ENCODE measurements at regions not wholly inside any gene's neighbourhood (a gene's known extent, or its start where the extent isn't known, plus 50 kb on each side); places are given as distances from the start of the nearest gene placed in this dataset.

DNA sequence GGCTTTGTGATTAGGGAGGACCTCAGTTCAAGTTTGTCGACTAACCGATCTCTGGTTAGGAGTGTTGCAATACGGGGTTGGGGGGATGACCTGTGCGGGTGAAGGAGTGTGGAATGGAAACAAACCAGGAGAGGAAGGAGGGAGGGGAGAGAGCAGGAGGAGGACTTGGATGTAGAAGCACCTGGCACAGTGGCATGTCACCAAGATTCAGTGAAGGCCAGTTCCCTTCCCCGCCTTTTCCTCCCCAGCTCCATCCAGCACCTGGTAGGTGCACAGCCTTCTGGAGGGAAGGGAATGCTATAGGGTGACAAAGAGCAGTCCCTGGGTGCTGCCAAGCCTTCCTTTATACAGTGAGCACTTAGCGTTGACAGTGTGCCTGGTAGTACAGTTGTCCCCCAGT, 107.4 kb upstream of the CRHR1 start:
- 64 to 81% (median 73%) methylated on average over 6 of the region's 6 CpGs for WGBS, 3 donors
- Histone ChIP-seq H3K4me1 (ENCODE audit: control insufficient read depth in 3 of 3, insufficient read depth in 2 of 3, low read depth in 1 of 3, low read length in 2 of 3) (no peaks in the 10 kb centered on the region), H3K36me3 (ENCODE audit: control insufficient read depth in 3 of 3, insufficient read depth in 2 of 3, low read depth in 1 of 3, low read length in 3 of 3) (no peaks in the 10 kb centered on the region), H3K9me3 (ENCODE audit: control insufficient read depth in 2 of 2, insufficient read depth in 1 of 2, low read depth in 1 of 2, low read length in 1 of 2) (peaks cover 0 to 4% of the 10 kb centered on the region in 2 donors), H3K27me3 (ENCODE audit: control insufficient read depth in 3 of 3, insufficient read depth in 3 of 3, low read length in 3 of 3) (peaks cover 0 to 8% (median 0%) of the 10 kb centered on the region in 3 donors), H3K27ac (ENCODE audit: low read depth in 1 of 3, low read length in 2 of 3) (no peak overlapping the region), H3K4me3 (ENCODE audit: low read depth in 1 of 3, low read length in 3 of 3) (no peak overlapping the region)
- DNase-seq, result no peak
- no peak for FAIRE-seq

DNA sequence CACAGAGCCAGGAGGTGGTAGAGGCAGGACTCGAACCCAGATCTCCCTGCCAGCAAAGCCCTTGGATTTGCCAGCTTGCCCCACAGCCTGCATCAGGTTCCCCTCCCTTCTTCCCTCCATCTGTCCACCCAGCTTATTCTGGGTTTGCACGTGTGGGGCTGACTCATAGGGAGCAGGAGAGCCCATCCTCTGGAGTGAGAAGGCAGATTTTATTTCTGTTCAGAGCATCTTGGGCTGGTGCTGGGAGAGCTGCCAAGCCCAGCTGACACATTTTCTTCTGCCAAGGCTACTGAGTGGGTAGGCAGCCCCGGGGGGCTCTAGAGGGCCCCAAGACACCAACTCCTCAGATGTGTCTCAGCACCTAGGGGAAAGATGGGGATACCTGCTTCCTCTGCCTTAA, 106.3 kb upstream of the CRHR1 start:
- Histone ChIP-seq H3K27ac (ENCODE audit: low read depth in 1 of 3, low read length in 2 of 3) (no peak overlapping the region), H3K4me1 (ENCODE audit: control insufficient read depth in 3 of 3, insufficient read depth in 2 of 3, low read depth in 1 of 3, low read length in 2 of 3) (no peaks in the 10 kb centered on the region), H3K36me3 (ENCODE audit: control insufficient read depth in 3 of 3, insufficient read depth in 2 of 3, low read depth in 1 of 3, low read length in 3 of 3) (no peaks in the 10 kb centered on the region), H3K4me3 (ENCODE audit: low read depth in 1 of 3, low read length in 3 of 3) (no peak overlapping the region), H3K9me3 (ENCODE audit: control insufficient read depth in 2 of 2, insufficient read depth in 1 of 2, low read depth in 1 of 2, low read length in 1 of 2) (peaks cover 0 to 4% of the 10 kb centered on the region in 2 donors), H3K27me3 (ENCODE audit: control insufficient read depth in 3 of 3, insufficient read depth in 3 of 3, low read length in 3 of 3) (peaks cover 0 to 8% (median 0%) of the 10 kb centered on the region in 3 donors)
- FAIRE-seq (no peak), DNase-seq (no peak)
- 33 to 54% (median 41%) methylated on average over 3 of the region's 3 CpGs for WGBS, 3 donors

- DNase-seq (no peak), FAIRE-seq (no peak)
- H3K36me3 ChIP-seq (ENCODE audit: control insufficient read depth in 3 of 3, insufficient read depth in 2 of 3, low read depth in 1 of 3, low read length in 3 of 3), result no peaks in the 10 kb centered on the region
- peaks cover 0 to 4% of the 10 kb centered on the region in 2 donors for H3K9me3 ChIP-seq (ENCODE audit: control insufficient read depth in 2 of 2, insufficient read depth in 1 of 2, low read depth in 1 of 2, low read length in 1 of 2)
- H3K27ac ChIP-seq (ENCODE audit: low read depth in 1 of 3, low read length in 2 of 3), result no peak overlapping the region
- peaks cover 0 to 8% (median 0%) of the 10 kb centered on the region in 3 donors for H3K27me3 ChIP-seq (ENCODE audit: control insufficient read depth in 3 of 3, insufficient read depth in 3 of 3, low read length in 3 of 3)
- 77 to 82% (median 81%) methylated on average over 4 of the region's 4 CpGs for WGBS, 3 donors
- no peaks in the 10 kb centered on the region for H3K4me1 ChIP-seq (ENCODE audit: control insufficient read depth in 3 of 3, insufficient read depth in 2 of 3, low read depth in 1 of 3, low read length in 2 of 3)
- no peak overlapping the region for H3K4me3 ChIP-seq (ENCODE audit: low read depth in 1 of 3, low read length in 3 of 3)
Observed at GRCh38 chr17:45679426-45679825, 104.7 kb upstream of the CRHR1 start.

GRCh38 chr17:45680360-45680759, 103.8 kb upstream of the CRHR1 start:
- H3K27me3 ChIP-seq (ENCODE audit: control insufficient read depth in 3 of 3, insufficient read depth in 3 of 3, low read length in 3 of 3), result peaks cover 0 to 8% (median 0%) of the 10 kb centered on the region in 3 donors
- WGBS, 3 donors, result 22 to 60% (median 35%) methylated on average over 2 of the region's 2 CpGs
- FAIRE-seq (no peak), DNase-seq (no peak)
- H3K27ac ChIP-seq (ENCODE audit: low read depth in 1 of 3, low read length in 2 of 3), result no peak overlapping the region
- H3K4me1 ChIP-seq (ENCODE audit: control insufficient read depth in 3 of 3, insufficient read depth in 2 of 3, low read depth in 1 of 3, low read length in 2 of 3), result no peaks in the 10 kb centered on the region
- peaks cover 0 to 4% of the 10 kb centered on the region in 2 donors for H3K9me3 ChIP-seq (ENCODE audit: control insufficient read depth in 2 of 2, insufficient read depth in 1 of 2, low read depth in 1 of 2, low read length in 1 of 2)
- H3K36me3 ChIP-seq (ENCODE audit: control insufficient read depth in 3 of 3, insufficient read depth in 2 of 3, low read depth in 1 of 3, low read length in 3 of 3), result no peaks in the 10 kb centered on the region
- H3K4me3 ChIP-seq (ENCODE audit: low read depth in 1 of 3, low read length in 3 of 3), result no peak overlapping the region

GRCh38 chr17:45681706-45682105, 102.4 kb upstream of the CRHR1 start:
- no peak overlapping the region for H3K4me3 ChIP-seq (ENCODE audit: low read depth in 1 of 3, low read length in 3 of 3)
- H3K36me3 ChIP-seq (ENCODE audit: control insufficient read depth in 3 of 3, insufficient read depth in 2 of 3, low read depth in 1 of 3, low read length in 3 of 3), result no peaks in the 10 kb centered on the region
- no peaks in the 10 kb centered on the region for H3K4me1 ChIP-seq (ENCODE audit: control insufficient read depth in 3 of 3, insufficient read depth in 2 of 3, low read depth in 1 of 3, low read length in 2 of 3)
- whole genome bisulfite sequencing, 3 donors, result 68 to 73% (median 71%) methylated on average over 9 of the region's 9 CpGs
- no peak overlapping the region for H3K27ac ChIP-seq (ENCODE audit: low read depth in 1 of 3, low read length in 2 of 3)
- DNase-seq, result no peak
- peaks cover 0 to 4% of the 10 kb centered on the region in 2 donors for H3K9me3 ChIP-seq (ENCODE audit: control insufficient read depth in 2 of 2, insufficient read depth in 1 of 2, low read depth in 1 of 2, low read length in 1 of 2)
- FAIRE-seq, result no peak
- H3K27me3 ChIP-seq (ENCODE audit: control insufficient read depth in 3 of 3, insufficient read depth in 3 of 3, low read length in 3 of 3), result peaks cover 0 to 3% (median 0%) of the 10 kb centered on the region in 3 donors

DNA sequence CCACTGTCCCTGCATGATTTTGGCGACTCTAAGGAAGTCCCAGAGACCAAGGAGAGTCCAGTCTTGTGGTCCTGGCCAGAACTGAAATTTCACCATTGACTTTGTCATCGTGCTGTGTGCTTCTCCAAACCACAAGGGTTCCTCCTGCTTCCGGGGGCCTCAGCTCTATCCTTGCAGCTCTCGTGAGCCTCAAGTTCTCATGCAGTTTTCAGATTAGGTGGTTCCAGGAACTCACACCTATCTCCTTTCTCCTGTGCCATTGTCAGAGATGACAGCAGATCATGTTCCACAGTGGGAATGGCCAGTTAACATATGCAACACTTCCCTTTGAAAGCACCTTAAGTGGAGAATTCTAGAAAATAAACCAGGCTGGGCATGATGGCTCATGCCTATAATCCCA, 97.9 kb upstream of the CRHR1 start:
- WGBS, 3 donors, result 78 to 80% (median 80%) methylated on average over 4 of the region's 4 CpGs
- Histone ChIP-seq H3K4me3 (ENCODE audit: low read depth in 1 of 3, low read length in 3 of 3) (no peak overlapping the region), H3K27me3 (ENCODE audit: control insufficient read depth in 3 of 3, insufficient read depth in 3 of 3, low read length in 3 of 3) (peaks cover 0 to 16% (median 6%) of the 10 kb centered on the region in 3 donors), H3K9me3 (ENCODE audit: control insufficient read depth in 2 of 2, insufficient read depth in 1 of 2, low read depth in 1 of 2, low read length in 1 of 2) (no peaks in the 10 kb centered on the region), H3K36me3 (ENCODE audit: control insufficient read depth in 3 of 3, insufficient read depth in 2 of 3, low read depth in 1 of 3, low read length in 3 of 3) (no peaks in the 10 kb centered on the region), H3K4me1 (ENCODE audit: control insufficient read depth in 3 of 3, insufficient read depth in 2 of 3, low read depth in 1 of 3, low read length in 2 of 3) (no peaks in the 10 kb centered on the region), H3K27ac (ENCODE audit: low read depth in 1 of 3, low read length in 2 of 3) (no peak overlapping the region)
- DNase-seq (no peak), FAIRE-seq (no peak)

DNA sequence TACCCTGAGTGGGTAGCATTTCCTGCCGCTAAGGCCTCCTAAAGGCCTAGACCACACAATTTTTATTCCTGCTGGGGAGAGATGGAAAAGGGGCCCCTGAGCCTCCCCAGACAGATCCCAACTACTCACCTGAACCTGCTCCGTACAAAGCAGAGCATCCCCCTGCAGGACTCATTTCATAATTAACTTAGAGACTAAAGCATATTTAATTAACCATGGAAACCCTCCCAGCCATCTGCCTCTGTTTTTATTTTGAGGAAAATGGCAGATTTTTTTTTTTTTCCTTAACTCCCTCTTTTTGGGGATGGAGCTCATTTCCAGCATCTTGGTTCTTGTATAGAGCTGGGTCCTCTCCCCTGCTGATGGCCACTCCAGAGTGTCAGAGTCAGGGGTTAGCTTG, 96.5 kb upstream of the CRHR1 start:
- no peak for FAIRE-seq
- DNase-seq, result no peak
- H3K36me3 ChIP-seq (ENCODE audit: control insufficient read depth in 3 of 3, insufficient read depth in 2 of 3, low read depth in 1 of 3, low read length in 3 of 3), result no peaks in the 10 kb centered on the region
- H3K9me3 ChIP-seq (ENCODE audit: control insufficient read depth in 2 of 2, insufficient read depth in 1 of 2, low read depth in 1 of 2, low read length in 1 of 2), result no peaks in the 10 kb centered on the region
- H3K27ac ChIP-seq (ENCODE audit: low read depth in 1 of 3, low read length in 2 of 3), result no peak overlapping the region
- 85 to 91% (median 90%) methylated on average over 2 of the region's 2 CpGs for WGBS, 3 donors
- H3K4me1 ChIP-seq (ENCODE audit: control insufficient read depth in 3 of 3, insufficient read depth in 2 of 3, low read depth in 1 of 3, low read length in 2 of 3), result no peaks in the 10 kb centered on the region
- peaks cover 0 to 20% (median 10%) of the 10 kb centered on the region in 3 donors for H3K27me3 ChIP-seq (ENCODE audit: control insufficient read depth in 3 of 3, insufficient read depth in 3 of 3, low read length in 3 of 3)
- no peak overlapping the region for H3K4me3 ChIP-seq (ENCODE audit: low read depth in 1 of 3, low read length in 3 of 3)

GRCh38 chr17:45688353-45688752, 95.8 kb upstream of the CRHR1 start:
- no peak overlapping the region for H3K4me3 ChIP-seq (ENCODE audit: low read depth in 1 of 3, low read length in 3 of 3)
- no peak overlapping the region for H3K27ac ChIP-seq (ENCODE audit: low read depth in 1 of 3, low read length in 2 of 3)
- H3K4me1 ChIP-seq (ENCODE audit: control insufficient read depth in 3 of 3, insufficient read depth in 2 of 3, low read depth in 1 of 3, low read length in 2 of 3), result no peaks in the 10 kb centered on the region
- DNase-seq (no peak), FAIRE-seq (no peak)
- no peaks in the 10 kb centered on the region for H3K9me3 ChIP-seq (ENCODE audit: control insufficient read depth in 2 of 2, insufficient read depth in 1 of 2, low read depth in 1 of 2, low read length in 1 of 2)
- H3K36me3 ChIP-seq (ENCODE audit: control insufficient read depth in 3 of 3, insufficient read depth in 2 of 3, low read depth in 1 of 3, low read length in 3 of 3), result no peaks in the 10 kb centered on the region
- 62 to 71% (median 69%) methylated on average over 10 of the region's 10 CpGs for WGBS, 3 donors
- peaks cover 0 to 20% (median 10%) of the 10 kb centered on the region in 3 donors for H3K27me3 ChIP-seq (ENCODE audit: control insufficient read depth in 3 of 3, insufficient read depth in 3 of 3, low read length in 3 of 3)

DNA sequence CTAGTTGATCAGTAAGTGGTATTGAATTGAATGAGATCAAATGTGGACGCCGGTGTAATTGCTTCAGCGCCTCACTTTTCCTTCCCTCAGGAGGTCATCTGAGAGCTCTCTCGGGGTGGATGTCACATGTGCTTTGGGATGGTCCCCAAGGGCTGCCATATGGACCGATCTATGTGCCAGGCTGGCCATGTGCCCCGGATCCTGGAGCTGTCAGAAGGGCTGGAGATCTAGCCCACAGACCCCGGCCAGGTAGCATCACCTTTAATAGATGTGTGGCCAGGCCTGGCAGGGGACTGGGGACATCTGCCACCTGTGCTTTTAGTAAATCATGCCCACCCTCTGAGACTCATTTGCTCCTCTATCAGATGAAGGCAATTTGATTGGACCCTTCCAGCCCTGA, 95.3 kb upstream of the CRHR1 start:
- FAIRE-seq (no peak), DNase-seq (no peak)
- H3K36me3 ChIP-seq (ENCODE audit: control insufficient read depth in 3 of 3, insufficient read depth in 2 of 3, low read depth in 1 of 3, low read length in 3 of 3), result no peaks in the 10 kb centered on the region
- no peak overlapping the region for H3K4me3 ChIP-seq (ENCODE audit: low read depth in 1 of 3, low read length in 3 of 3)
- no peaks in the 10 kb centered on the region for H3K9me3 ChIP-seq (ENCODE audit: control insufficient read depth in 2 of 2, insufficient read depth in 1 of 2, low read depth in 1 of 2, low read length in 1 of 2)
- peaks cover 0 to 20% (median 10%) of the 10 kb centered on the region in 3 donors for H3K27me3 ChIP-seq (ENCODE audit: control insufficient read depth in 3 of 3, insufficient read depth in 3 of 3, low read length in 3 of 3)
- WGBS, 3 donors, result 82 to 86% (median 83%) methylated on average over 7 of the region's 7 CpGs
- H3K27ac ChIP-seq (ENCODE audit: low read depth in 1 of 3, low read length in 2 of 3), result no peak overlapping the region
- H3K4me1 ChIP-seq (ENCODE audit: control insufficient read depth in 3 of 3, insufficient read depth in 2 of 3, low read depth in 1 of 3, low read length in 2 of 3), result no peaks in the 10 kb centered on the region

Measured in small intestine (tissue), 7 donors.